ENCODE measurements at regions not wholly inside any gene's neighbourhood (a gene's known extent, or its start where the extent isn't known, plus 50 kb on each side); places are given as distances from the start of the nearest gene placed in this dataset.

- H3K27me3 ChIP-seq (ENCODE audit: control insufficient read depth, insufficient read depth, low read length), result no peaks in the 10 kb centered on the region
- 0 out of 2 replicates have a peak, but pooled peaks cover 2% of the 10 kb centered on the region for H3K9me1 ChIP-seq (ENCODE audit: insufficient read depth, low read length)
- H3K56ac ChIP-seq (ENCODE audit: extremely low read depth, insufficient read depth, low read length), result peak overlapping the region; percentile 37; the same call in 1 of the 2 replicates
- peak overlapping the region; percentile 63 for H2BK120ac ChIP-seq (ENCODE audit: low read depth, low read length)
- intact Hi-C loops (cut with micrococcal nuclease) (loop anchor here (5.0 to 10.0 kb wide), 3 partner anchors 57 to 563 kb away; partner anchors contain the start of gene CDH11), dilution Hi-C loops (cut with HindIII; ENCODE audit: low sequenced_read_pairs, unreplicated experiment) (no loop called here), in situ Hi-C loops (cut with MboI; ENCODE audit: low sequenced_read_pairs) (no loop called here)
- no CpG with 5 or more reads among the region's 1 CpG for WGBS, 2 experiments (ENCODE audit: extremely low coverage in 2 of 2, insufficient read length in 1 of 2)
- no peaks in the 10 kb centered on the region for H3K36me3 ChIP-seq (ENCODE audit: control insufficient read depth, insufficient read depth, low read length)
- H3K79me1 ChIP-seq (ENCODE audit: low read depth in 1 of 2, low read length in 2 of 2), result no peaks in the 10 kb centered on the region
- no peak overlapping the region for H3K23ac ChIP-seq (ENCODE audit: low read depth, low read length)
- peak overlapping the region; percentile 7 for H2AFZ ChIP-seq (replicated peaks; ENCODE audit: low read length, poor library complexity)
- H2AK5ac ChIP-seq (ENCODE audit: low read depth, low read length), result no peak overlapping the region
- POLR2A ChIA-PET (ENCODE audit: unreplicated experiment), result no interaction called here
- peak overlapping the region; percentile 8; the same call in 1 of the 2 replicates for H3K14ac ChIP-seq (replicated peaks; ENCODE audit: low read depth, low read length)
- DNase-seq, result peak; percentile 88
- no peak overlapping the region for H3K9ac ChIP-seq (ENCODE audit: low read depth, low read length)
- peak overlapping the region; percentile 89 for H3K18ac ChIP-seq (ENCODE audit: low read depth, low read length)
- H2BK15ac ChIP-seq (ENCODE audit: low read depth, low read length), result peak overlapping the region; percentile 7; the same call in 2 of the 3 replicates
- H4K20me1 ChIP-seq (ENCODE audit: insufficient read depth, low read length), result no peaks in the 10 kb centered on the region
- H4K8ac ChIP-seq (ENCODE audit: low read depth in 2 of 2, low read length in 2 of 2), result peak overlapping the region; percentile 22 to 72; a peak in 3 of 4 replicates
- peak overlapping the region; percentile 29 for H3K4ac ChIP-seq (ENCODE audit: low read depth, low read length)
- H2AK9ac ChIP-seq (replicated peaks; ENCODE audit: low read depth, low read length, poor library complexity), result no peak overlapping the region
- H2BK20ac ChIP-seq (ENCODE audit: low read depth, low read length), result peak overlapping the region; percentile 73
- peak overlapping the region; percentile 80; the same call in 1 of the 2 replicates for H3K27ac ChIP-seq (ENCODE audit: insufficient read depth, low read length)
- peak overlapping the region; percentile 75 for H2BK5ac ChIP-seq (ENCODE audit: low read depth, low read length, poor library complexity, severe bottlenecking)
- H3K9me3 ChIP-seq (ENCODE audit: control insufficient read depth, insufficient read depth, low read length), result no peaks in the 10 kb centered on the region
- peak overlapping the region; percentile 40 for H4K5ac ChIP-seq (ENCODE audit: low read depth, low read length)
- no TSS peak for BruUV-seq (replicated peaks)
- TF ChIP-seq RFX5 (IDR thresholded peaks at IDR 0.05; ENCODE audit: low read depth, low read length) (no peak), POLR2A (IDR thresholded peaks at IDR 0.05; ENCODE audit: low read depth, low read length) (no peak), MXI1 (IDR thresholded peaks at IDR 0.05; ENCODE audit: borderline replicate concordance, low read depth, low read length) (no peak), RAD21 (IDR thresholded peaks at IDR 0.05; ENCODE audit: low read length) (peak; percentile 37; the same call in 1 of the 2 replicates), BHLHE40 (IDR thresholded peaks at IDR 0.05; ENCODE audit: low read depth, low read length) (no peak), USF2 (IDR thresholded peaks at IDR 0.05; ENCODE audit: low read depth, low read length) (no peak), CTCF (conservative IDR thresholded peaks at IDR 0.05; ENCODE audit: low read depth, low read length) (0 out of 2 replicates have a peak, but pooled peaks have one; percentile 20), CHD1 (IDR thresholded peaks at IDR 0.05; ENCODE audit: low read depth, low read length) (no peak), FOS (IDR thresholded peaks at IDR 0.05; ENCODE audit: low read depth, low read length) (peak; percentile 69), CEBPB (IDR thresholded peaks at IDR 0.05; ENCODE audit: low read depth, low read length) (no peak), RCOR1 (IDR thresholded peaks at IDR 0.05; ENCODE audit: insufficient replicate concordance, low read length) (no peak), SMC3 (IDR thresholded peaks at IDR 0.05; ENCODE audit: low read depth, low read length) (no peak), ELK1 (IDR thresholded peaks at IDR 0.05; ENCODE audit: borderline replicate concordance, low read depth, low read length) (no peak)
- peak; percentile 98 for ATAC-seq (ENCODE audit: low read depth)
- H3K4me1 ChIP-seq (ENCODE audit: control insufficient read depth, insufficient read depth, low read length), result peaks cover 3% of the 10 kb centered on the region; the same call in 1 of the 2 replicates
- CTCF ChIA-PET, result interaction anchor here (0.6 kb wide), 1 partner anchor 352 kb away, joined by 4 read pairs; no protein-coding TSS in a partner anchor
- 0 out of 2 replicates have a peak overlapping the region, but pooled peaks have one; percentile 27 for H3K4me2 ChIP-seq (ENCODE audit: low read depth, low read length)
- peak overlapping the region; percentile 44; the same call in 1 of the 2 replicates for H4K91ac ChIP-seq (ENCODE audit: insufficient read depth, low read depth, low read length)
- no peak overlapping the region for H3K4me3 ChIP-seq (ENCODE audit: insufficient read depth, low read depth, low read length)
These were observed 450.3 kb upstream of the CDH11 start for GRCh38 chr16:65572156-65572555.
